ENCODE measurements at regions not wholly inside any gene's neighbourhood (a gene's known extent, or its start where the extent isn't known, plus 50 kb on each side); places are given as distances from the start of the nearest gene placed in this dataset.
A peak's percentile ranks its signal among the peaks of the same experiment; 100 is the strongest.

DNA sequence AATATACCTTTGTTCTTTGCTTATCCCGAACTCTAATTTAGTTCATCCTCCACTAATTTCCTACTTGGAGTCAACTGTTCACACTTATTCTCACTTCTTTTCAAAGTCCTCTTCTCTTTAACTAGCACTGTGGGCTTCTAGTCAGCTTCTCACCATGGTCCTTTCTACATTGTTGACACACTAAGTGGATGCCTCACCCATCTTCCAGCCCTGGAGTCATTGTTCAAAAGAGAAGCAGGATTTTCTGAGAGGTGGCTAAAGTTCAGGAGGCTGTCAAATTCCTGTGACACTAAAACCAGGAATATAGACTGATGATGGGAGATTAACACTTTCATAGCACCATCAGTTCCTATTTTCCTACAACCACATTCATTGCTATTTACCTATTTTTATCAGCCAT lies 99.3 kb downstream of the PHLDA1 start:
- TF ChIP-seq, protein P1, sequence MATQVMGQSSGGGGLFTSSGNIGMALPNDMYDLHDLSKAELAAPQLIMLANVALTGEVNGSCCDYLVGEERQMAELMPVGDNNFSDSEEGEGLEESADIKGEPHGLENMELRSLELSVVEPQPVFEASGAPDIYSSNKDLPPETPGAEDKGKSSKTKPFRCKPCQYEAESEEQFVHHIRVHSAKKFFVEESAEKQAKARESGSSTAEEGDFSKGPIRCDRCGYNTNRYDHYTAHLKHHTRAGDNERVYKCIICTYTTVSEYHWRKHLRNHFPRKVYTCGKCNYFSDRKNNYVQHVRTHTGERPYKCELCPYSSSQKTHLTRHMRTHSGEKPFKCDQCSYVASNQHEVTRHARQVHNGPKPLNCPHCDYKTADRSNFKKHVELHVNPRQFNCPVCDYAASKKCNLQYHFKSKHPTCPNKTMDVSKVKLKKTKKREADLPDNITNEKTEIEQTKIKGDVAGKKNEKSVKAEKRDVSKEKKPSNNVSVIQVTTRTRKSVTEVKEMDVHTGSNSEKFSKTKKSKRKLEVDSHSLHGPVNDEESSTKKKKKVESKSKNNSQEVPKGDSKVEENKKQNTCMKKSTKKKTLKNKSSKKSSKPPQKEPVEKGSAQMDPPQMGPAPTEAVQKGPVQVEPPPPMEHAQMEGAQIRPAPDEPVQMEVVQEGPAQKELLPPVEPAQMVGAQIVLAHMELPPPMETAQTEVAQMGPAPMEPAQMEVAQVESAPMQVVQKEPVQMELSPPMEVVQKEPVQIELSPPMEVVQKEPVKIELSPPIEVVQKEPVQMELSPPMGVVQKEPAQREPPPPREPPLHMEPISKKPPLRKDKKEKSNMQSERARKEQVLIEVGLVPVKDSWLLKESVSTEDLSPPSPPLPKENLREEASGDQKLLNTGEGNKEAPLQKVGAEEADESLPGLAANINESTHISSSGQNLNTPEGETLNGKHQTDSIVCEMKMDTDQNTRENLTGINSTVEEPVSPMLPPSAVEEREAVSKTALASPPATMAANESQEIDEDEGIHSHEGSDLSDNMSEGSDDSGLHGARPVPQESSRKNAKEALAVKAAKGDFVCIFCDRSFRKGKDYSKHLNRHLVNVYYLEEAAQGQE (IDR thresholded peaks at IDR 0.05; ENCODE audit: insufficient replicate concordance, low read depth), result no peak
- no peak for TF ChIP-seq POLR2AphosphoS5 (IDR thresholded peaks at IDR 0.05; ENCODE audit: low read depth)
- TF ChIP-seq SPI1 (IDR thresholded peaks at IDR 0.05; ENCODE audit: borderline replicate concordance, low read depth), result no peak
- TF ChIP-seq, protein P2, sequence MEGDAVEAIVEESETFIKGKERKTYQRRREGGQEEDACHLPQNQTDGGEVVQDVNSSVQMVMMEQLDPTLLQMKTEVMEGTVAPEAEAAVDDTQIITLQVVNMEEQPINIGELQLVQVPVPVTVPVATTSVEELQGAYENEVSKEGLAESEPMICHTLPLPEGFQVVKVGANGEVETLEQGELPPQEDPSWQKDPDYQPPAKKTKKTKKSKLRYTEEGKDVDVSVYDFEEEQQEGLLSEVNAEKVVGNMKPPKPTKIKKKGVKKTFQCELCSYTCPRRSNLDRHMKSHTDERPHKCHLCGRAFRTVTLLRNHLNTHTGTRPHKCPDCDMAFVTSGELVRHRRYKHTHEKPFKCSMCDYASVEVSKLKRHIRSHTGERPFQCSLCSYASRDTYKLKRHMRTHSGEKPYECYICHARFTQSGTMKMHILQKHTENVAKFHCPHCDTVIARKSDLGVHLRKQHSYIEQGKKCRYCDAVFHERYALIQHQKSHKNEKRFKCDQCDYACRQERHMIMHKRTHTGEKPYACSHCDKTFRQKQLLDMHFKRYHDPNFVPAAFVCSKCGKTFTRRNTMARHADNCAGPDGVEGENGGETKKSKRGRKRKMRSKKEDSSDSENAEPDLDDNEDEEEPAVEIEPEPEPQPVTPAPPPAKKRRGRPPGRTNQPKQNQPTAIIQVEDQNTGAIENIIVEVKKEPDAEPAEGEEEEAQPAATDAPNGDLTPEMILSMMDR (IDR thresholded peaks at IDR 0.05; ENCODE audit: insufficient read depth, low read length), result no peak
- TF ChIP-seq GABPA (IDR thresholded peaks at IDR 0.05; ENCODE audit: low read depth), result no peak
- Histone ChIP-seq H3K27ac (replicated peaks) (no peak overlapping the region), H3K4me3 (replicated peaks; ENCODE audit: insufficient read depth, low read length) (no peak overlapping the region), H3K27me3 (ENCODE audit: insufficient read depth, poor library complexity, severe bottlenecking) (no peaks in the 10 kb centered on the region)
- no peak for DNase-seq (ENCODE audit: low read depth in 1 of 2, low spot score in 1 of 2)

DNA sequence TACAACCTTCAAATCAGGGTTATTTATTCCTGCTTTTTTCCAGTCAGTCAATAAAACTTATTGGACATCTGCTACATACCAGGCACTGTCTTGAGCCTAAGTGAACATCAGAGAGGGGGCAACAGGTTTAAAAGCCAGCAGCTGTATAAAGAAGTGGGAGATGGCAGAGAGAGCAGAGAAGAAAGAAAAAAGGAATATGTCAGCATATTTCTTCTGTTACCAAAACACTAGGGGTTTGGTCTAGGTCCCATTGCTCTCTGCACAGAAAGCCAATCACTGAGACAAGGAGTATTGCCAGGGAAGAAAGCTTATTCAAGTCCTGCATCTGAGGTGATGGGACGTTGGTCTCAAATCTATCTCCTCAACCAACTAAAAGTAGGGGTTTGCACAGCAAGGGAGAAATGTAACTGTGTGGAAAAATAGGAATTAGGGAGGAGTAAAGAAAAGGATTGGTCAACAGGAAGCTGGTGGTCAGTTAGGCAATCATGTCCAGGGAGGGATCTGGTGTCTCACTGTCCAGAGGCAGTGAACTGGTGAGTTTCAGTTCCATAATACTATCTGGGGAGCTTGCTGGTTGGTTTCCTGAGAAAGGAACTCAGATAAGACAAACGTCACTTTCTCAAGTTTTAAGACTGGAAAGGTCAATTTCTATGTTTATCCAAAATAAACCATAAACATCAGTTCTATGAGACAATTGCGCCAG lies 107.5 kb downstream of the PHLDA1 start:
- TF ChIP-seq SPI1 (IDR thresholded peaks at IDR 0.05; ENCODE audit: borderline replicate concordance, low read depth) (no peak), GABPA (IDR thresholded peaks at IDR 0.05; ENCODE audit: low read depth) (no peak), POLR2AphosphoS5 (IDR thresholded peaks at IDR 0.05; ENCODE audit: low read depth) (no peak)
- TF ChIP-seq, protein P2 (IDR thresholded peaks at IDR 0.05; ENCODE audit: insufficient read depth, low read length), result no peak
- TF ChIP-seq, protein P1 (IDR thresholded peaks at IDR 0.05; ENCODE audit: insufficient replicate concordance, low read depth), result no peak
- Histone ChIP-seq H3K4me3 (replicated peaks; ENCODE audit: insufficient read depth, low read length) (no peak overlapping the region), H3K27me3 (ENCODE audit: insufficient read depth, poor library complexity, severe bottlenecking) (no peaks in the 10 kb centered on the region)

DNA sequence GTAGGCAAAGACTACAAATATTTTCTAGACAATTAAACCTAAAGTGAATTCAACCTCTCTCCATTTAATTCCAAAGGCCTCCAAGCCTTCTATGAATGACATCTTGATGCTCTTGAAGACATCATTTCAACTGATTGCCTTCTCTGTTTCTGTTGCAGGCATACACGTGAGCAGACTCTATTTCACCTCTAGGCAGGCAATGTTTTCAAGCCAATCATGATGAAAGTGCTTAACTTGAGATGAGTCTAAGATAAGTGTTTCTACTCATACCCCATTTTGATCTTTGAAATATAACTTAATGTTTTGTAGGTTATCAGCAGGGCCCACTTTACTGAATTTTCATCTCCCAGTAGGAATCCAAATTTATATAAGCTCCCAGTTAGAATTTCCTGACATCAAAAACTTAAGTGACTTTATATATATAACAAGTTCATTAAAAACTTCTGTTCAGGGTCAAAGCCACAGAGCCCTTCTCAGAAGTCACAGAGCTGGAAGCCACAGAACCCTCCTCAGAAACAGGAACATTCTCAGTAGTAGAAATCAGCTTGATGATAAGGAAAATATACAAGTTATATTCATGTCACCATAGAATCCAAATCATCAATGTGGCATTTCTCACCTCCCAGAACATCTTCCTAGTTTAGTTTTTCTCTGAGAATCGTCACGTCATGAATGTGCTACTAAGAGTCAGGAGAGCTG lies 108.5 kb downstream of the PHLDA1 start:
- no peak for DNase-seq (ENCODE audit: low read depth in 1 of 2, low spot score in 1 of 2)
- no peak overlapping the region for H3K27ac ChIP-seq (replicated peaks)
- TF ChIP-seq, protein P1 (IDR thresholded peaks at IDR 0.05; ENCODE audit: insufficient replicate concordance, low read depth), result no peak
- TF ChIP-seq POLR2AphosphoS5 (IDR thresholded peaks at IDR 0.05; ENCODE audit: low read depth), result no peak
- no peak for TF ChIP-seq SPI1 (IDR thresholded peaks at IDR 0.05; ENCODE audit: borderline replicate concordance, low read depth)
- TF ChIP-seq, protein P2 (IDR thresholded peaks at IDR 0.05; ENCODE audit: insufficient read depth, low read length), result no peak
- TF ChIP-seq GABPA (IDR thresholded peaks at IDR 0.05; ENCODE audit: low read depth), result no peak
- no peak overlapping the region for H3K4me3 ChIP-seq (replicated peaks; ENCODE audit: insufficient read depth, low read length)
- H3K27me3 ChIP-seq (ENCODE audit: insufficient read depth, poor library complexity, severe bottlenecking), result no peaks in the 10 kb centered on the region

More for the DNA sequence above, 107.5 kb downstream of the PHLDA1 start:
- DNase-seq (ENCODE audit: low read depth in 1 of 2, low spot score in 1 of 2), result peak in 1 of 2 experiments; percentile 47
- no peak overlapping the region for H3K27ac ChIP-seq (replicated peaks)
